Urinary bladder (tissue), 3 donors: ENCODE measurements at regions not wholly inside any gene's neighbourhood (a gene's known extent, or its start where the extent isn't known, plus 50 kb on each side); places are given as distances from the start of the nearest gene placed in this dataset.

ENCODE experiments used
- DNase-seq: peaks from one replicate; pipeline ENCODE4 v3.0.0-alpha.2; 2015; ENCODE audit errors: extremely low spot score
- H3K27ac ChIP-seq: one replicate; pipeline ENCODE4 v1.5.1; 2013; ENCODE audit warnings: low read depth, mild to moderate bottlenecking, moderate library complexity
- H3K36me3 ChIP-seq: one replicate; pipeline ENCODE4 v1.6.1; 2013; ENCODE audit warnings: mild to moderate bottlenecking, moderate library complexity; ENCODE audit not compliant: insufficient read depth
- H3K4me1 ChIP-seq: one replicate; pipeline ENCODE4 v1.6.1; 2013; ENCODE audit warnings: mild to moderate bottlenecking, moderate library complexity; ENCODE audit not compliant: insufficient read depth
- H3K4me3 ChIP-seq: one replicate; pipeline ENCODE4 v1.5.1; 2013; ENCODE audit warnings: low read depth, low read length
- WGBS: extraction: QIAGEN DNeasy Blood & Tissue Kit; methylation state at CpG from one replicate; pipeline ENCODE4 v1.1.7; 2013; 5-methylcytosine and 5-hydroxymethylcytosine counted together
- donor health status: healthy with polysubstance abuse.
- donor health status: healthy.

DNA sequence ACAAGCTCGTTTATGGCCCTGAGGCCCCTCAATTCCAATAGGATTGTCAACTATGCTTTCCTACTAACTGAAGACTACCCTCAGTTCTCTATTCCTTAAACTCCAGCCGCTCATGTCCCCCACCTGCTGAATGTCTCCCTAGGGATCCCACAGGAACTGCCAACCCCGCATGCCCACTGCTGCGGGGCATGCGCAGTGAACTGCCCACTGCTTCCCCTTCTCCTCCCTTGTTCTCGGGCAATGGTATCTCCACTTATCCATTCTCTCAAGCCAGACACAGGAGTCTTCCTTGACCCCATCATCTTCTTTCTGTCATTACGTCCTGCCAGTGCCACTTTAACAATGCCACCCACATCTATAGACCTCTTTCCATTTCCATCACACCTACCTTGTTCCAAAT lies 90.0 kb downstream of the FGF18 start:
- no peak overlapping the region for H3K4me3 ChIP-seq
- DNase-seq: no peak
- H3K4me1 ChIP-seq: no peaks in the 10 kb centered on the region
- no peak overlapping the region for H3K27ac ChIP-seq
- no peaks in the 10 kb centered on the region for H3K36me3 ChIP-seq
- 91% methylated on average over 7 of the region's 7 CpGs for WGBS

- no peak overlapping the region for H3K27ac ChIP-seq
- WGBS: 83% methylated on average over 5 of the region's 5 CpGs
- no peak for DNase-seq
- no peaks in the 10 kb centered on the region for H3K4me1 ChIP-seq
- no peak overlapping the region for H3K4me3 ChIP-seq
- H3K36me3 ChIP-seq: no peaks in the 10 kb centered on the region
These were observed 93.0 kb downstream of the FGF18 start for GRCh38 chr5:171512397-171512796.

DNA sequence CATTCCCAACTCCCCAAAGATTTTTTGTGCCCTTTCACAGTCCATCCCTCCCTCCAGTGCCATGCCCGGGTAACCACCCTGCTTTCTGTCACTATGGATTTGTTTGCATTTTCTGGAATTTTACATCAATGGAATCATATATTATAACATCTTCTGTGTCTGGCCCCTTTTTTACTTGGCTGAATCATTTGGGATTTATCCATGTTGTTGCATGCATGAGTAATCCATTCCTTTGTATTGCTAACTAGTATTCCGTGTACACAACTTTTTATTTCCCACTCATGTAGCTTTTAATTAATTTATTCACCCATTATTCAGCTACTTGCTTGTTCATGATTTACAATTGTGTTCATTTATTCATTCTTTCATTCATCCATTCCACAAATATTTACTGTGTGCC lies 94.1 kb downstream of the FGF18 start:
- WGBS: 78% methylated on average over 2 of the region's 2 CpGs
- Histone ChIP-seq H3K4me3 (no peak overlapping the region), H3K4me1 (no peaks in the 10 kb centered on the region), H3K27ac (no peak overlapping the region), H3K36me3 (no peaks in the 10 kb centered on the region)
- no peak for DNase-seq

GRCh38 chr5:171518916-171519315 lies 99.5 kb downstream of the FGF18 start:
- peaks cover 2% of the 10 kb centered on the region for H3K4me1 ChIP-seq
- 92% methylated on average over 13 of the region's 13 CpGs for WGBS
- H3K4me3 ChIP-seq: no peak overlapping the region
- H3K36me3 ChIP-seq: no peaks in the 10 kb centered on the region
- DNase-seq: no peak
- no peak overlapping the region for H3K27ac ChIP-seq

DNA sequence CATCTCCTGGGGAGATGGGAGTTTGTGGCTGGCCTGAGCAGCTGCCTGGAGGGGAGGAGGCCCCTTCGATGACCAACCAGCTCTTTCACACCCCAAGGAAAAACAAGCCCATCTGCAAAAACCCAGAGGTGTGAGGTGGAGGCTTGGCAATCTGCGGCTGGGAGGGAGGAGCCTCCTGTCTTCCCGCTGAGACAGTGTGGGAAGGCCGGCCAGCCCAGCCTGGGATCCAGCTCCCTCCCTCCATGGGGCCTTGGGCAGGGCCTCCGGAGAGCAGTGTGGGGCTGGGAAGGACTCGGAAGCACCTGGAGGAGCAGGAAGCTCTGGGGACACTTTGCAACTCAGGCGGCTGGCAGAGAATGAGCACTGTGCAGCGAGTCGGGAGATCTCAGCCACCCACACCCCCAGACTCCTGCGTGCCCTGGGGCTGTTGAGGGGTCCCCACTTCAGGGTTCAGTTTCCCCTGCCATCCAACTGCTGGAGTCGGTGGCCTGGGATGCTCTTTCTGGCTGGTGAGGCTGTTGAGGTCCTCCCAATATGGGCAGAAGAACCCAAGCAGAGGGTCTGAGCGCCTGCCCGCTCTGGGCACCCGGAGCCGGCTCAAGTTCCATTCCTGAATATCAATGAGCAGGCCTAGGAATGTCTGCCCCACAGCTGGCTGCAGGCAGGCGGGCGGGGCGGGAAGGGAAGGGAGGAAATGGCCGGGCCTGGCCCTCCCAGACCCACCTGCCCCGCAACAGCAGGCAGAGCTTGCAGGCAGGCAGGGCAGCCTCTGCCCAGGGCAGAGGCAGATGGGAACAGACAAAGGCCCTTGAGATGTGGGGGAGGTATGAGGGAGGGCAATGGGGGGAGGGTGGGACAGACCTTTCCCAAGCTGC lies 101.1 kb downstream of the FGF18 start:
- no peak for DNase-seq
- Histone ChIP-seq H3K36me3 (no peaks in the 10 kb centered on the region), H3K4me3 (no peak overlapping the region), H3K4me1 (peaks cover 2% of the 10 kb centered on the region), H3K27ac (no peak overlapping the region)
- WGBS: 58% methylated on average over 20 of the region's 20 CpGs

DNA sequence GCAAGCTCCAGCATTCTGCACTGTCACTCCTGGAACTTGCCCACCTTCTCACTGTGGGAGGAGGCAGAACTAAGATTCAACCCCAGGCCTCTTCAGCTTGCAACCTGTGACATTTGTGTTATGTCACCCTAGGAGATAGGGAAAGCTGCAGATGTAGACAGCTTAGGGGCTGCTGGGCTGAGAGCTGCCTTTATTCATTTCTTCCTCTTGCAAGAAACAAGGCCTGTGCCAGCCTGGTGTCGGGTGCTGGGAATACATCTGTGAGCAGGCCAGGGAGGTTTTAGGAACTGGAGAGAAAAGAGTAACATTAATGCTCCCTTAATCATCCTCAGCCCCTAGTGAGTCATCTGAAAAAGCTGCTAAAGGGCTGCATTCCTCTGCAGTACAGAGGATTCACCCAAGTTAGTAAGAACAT lies 101.8 kb downstream of the FGF18 start:
- H3K36me3 ChIP-seq: no peaks in the 10 kb centered on the region
- H3K27ac ChIP-seq: no peak overlapping the region
- WGBS: 34% methylated on average over 1 of the region's 1 CpG
- H3K4me3 ChIP-seq: no peak overlapping the region
- DNase-seq: no peak
- H3K4me1 ChIP-seq: peaks cover 2% of the 10 kb centered on the region

DNA sequence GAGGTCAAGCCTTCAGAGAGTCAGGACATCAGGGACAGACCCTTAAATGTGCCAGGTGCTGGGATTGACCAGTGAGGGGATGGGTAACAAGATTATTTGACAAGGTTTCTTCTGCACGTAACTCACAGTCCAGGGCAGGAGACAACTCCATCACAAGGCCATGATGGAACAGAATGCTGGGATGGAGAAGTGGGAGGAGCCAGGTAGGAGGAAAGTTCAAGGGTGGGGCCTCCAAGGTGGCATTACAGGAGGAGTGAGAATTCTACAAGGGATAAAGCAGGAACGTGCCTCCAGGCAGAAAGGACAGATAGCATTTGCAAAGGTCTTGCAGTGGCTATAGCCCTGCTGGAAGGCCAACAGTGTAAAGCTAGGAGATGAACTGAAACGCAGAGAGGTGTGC lies 102.2 kb downstream of the FGF18 start:
- Histone ChIP-seq H3K4me1 (peaks cover 2% of the 10 kb centered on the region), H3K4me3 (no peak overlapping the region), H3K27ac (no peak overlapping the region), H3K36me3 (no peaks in the 10 kb centered on the region)
- no peak for DNase-seq
- 71% methylated on average over 3 of the region's 3 CpGs for WGBS

GRCh38 chr5:171523781-171524180 lies 104.3 kb downstream of the FGF18 start:
- WGBS: 95% methylated on average over 6 of the region's 6 CpGs
- no peak for DNase-seq
- peaks cover 2% of the 10 kb centered on the region for H3K4me1 ChIP-seq
- no peak overlapping the region for H3K27ac ChIP-seq
- no peaks in the 10 kb centered on the region for H3K36me3 ChIP-seq
- H3K4me3 ChIP-seq: no peak overlapping the region

- WGBS: 23% methylated on average over 14 of the region's 14 CpGs
- peaks cover 2% of the 10 kb centered on the region for H3K4me1 ChIP-seq
These were observed 105.0 kb downstream of the FGF18 start for GRCh38 chr5:171524466-171524865.

DNA sequence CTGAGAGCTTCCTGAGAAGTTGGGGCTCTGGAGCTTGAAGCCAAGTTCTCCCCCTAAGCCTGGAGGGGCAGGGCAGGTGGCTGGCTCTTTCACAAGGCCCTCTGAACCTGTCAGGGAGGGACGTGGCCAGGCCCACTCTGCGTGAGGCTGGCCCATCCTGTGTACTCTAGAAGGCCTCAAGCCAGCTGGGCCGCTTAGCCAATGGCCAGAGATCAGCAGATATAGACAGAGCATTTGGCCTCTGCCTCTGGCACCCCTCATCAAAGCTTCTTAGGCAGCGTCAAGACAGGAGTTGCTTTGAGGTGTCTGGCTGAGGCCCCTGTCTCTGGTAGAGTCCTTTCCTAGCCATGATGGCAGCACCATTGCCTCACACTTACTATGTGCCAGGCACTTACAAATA lies 105.6 kb downstream of the FGF18 start:
- Histone ChIP-seq H3K36me3 (no peaks in the 10 kb centered on the region), H3K27ac (no peak overlapping the region), H3K4me3 (no peak overlapping the region), H3K4me1 (peaks cover 1% of the 10 kb centered on the region)
- WGBS: 67% methylated on average over 4 of the region's 4 CpGs
- no peak for DNase-seq

More at GRCh38 chr5:171524466-171524865, 105.0 kb downstream of the FGF18 start:
- Histone ChIP-seq H3K27ac (no peak overlapping the region), H3K4me3 (no peak overlapping the region), H3K36me3 (no peaks in the 10 kb centered on the region)
- DNase-seq: no peak

DNA sequence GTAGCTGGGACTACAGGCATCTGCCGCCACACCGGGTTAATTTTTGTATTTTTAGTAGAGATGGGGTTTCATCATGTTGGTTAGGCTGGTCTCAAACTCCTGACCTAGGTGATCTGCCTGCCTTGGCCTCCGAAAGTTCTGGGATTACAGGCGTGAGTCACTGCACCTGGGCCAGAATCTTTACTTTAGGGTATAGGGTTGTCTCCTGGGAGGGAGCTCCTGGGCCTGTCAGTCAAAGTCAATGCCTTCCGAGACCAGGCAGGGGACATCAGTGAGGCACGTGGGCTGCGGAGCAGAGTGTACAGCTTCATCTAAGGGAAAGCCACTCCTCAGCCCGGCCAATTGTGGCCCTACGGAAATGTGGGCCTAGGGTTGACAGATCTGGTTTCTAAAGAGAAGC lies 108.6 kb downstream of the FGF18 start:
- Histone ChIP-seq H3K36me3 (no peaks in the 10 kb centered on the region), H3K4me3 (no peak overlapping the region), H3K27ac (no peak overlapping the region), H3K4me1 (no peaks in the 10 kb centered on the region)
- no peak for DNase-seq
- 89% methylated on average over 9 of the region's 9 CpGs for WGBS

DNA sequence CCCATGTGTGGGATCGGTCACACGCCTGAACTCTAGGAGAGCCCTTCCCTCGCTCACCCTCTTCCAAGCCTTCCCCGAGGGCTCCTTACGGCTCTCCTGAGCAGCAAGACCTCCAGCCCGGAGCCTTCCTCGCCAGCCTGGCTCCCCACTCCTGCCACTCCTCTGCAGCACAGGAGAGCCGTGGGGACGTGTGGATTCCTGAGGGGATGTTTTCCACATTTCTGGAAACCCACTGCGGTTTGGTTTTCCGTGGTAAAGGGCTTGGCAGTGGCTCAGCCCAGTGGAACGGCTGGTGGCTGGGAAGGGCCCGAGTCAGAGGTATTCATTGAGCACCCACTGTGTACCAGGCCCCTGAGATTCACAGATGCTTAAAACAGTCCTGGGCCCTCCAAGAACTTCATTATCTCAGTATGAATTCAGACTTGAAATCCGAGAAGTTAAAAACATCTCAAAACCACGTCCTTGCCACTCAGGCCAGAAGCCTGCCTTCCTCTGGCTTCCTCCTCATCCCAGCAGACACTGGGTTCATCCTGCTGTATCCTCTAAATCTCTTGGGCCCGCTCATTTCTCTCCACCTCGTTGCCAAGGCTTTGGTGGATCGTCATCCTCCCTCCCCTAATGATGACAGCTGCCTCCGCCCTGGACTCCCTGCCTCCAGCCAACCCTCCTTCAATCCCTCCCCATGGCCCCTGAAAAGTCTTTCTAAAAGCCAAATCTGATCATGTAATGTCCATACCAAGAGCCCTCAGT lies 109.6 kb downstream of the FGF18 start:
- Histone ChIP-seq H3K4me3 (no peak overlapping the region), H3K27ac (no peak overlapping the region), H3K4me1 (no peaks in the 10 kb centered on the region), H3K36me3 (no peaks in the 10 kb centered on the region)
- 85% methylated on average over 19 of the region's 19 CpGs for WGBS
- no peak for DNase-seq

GRCh38 chr5:171531638-171532037 lies 112.2 kb downstream of the FGF18 start:
- Histone ChIP-seq H3K4me3 (no peak overlapping the region), H3K4me1 (no peaks in the 10 kb centered on the region), H3K27ac (no peak overlapping the region), H3K36me3 (no peaks in the 10 kb centered on the region)
- no peak for DNase-seq
- WGBS: 50% methylated on average over 3 of the region's 3 CpGs

DNA sequence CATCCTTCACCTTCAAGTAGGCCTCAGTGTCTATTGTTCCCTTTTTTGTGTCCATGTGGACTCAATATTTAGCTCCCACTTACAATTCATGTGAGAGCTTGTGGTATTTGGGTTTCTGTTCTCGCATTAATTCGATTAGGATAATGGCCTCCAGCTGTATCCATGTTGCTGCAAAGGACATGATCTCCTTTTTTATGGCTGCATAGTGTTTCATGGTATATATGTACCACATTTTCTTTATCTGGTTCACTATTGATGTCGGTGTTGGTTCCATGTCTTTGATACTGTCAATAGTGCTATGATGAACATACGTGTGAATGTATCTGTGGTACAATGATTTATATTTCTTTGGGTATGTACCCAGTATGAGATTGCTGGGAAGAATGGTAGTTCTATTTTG lies 113.7 kb downstream of the FGF18 start:
- H3K4me1 ChIP-seq: no peaks in the 10 kb centered on the region
- no peak overlapping the region for H3K4me3 ChIP-seq
- WGBS: 95% methylated on average over 4 of the region's 4 CpGs
- no peak for DNase-seq
- no peaks in the 10 kb centered on the region for H3K36me3 ChIP-seq
- no peak overlapping the region for H3K27ac ChIP-seq
